H9 (cell line): ENCODE measurements at regions not wholly inside any gene's neighbourhood (a gene's known extent, or its start where the extent isn't known, plus 50 kb on each side); places are given as distances from the start of the nearest gene placed in this dataset.

Experiments
- DNase-seq: peaks from one replicate; pipeline ENCODE4 v3.0.0-alpha.2; 2017
- H2AFZ ChIP-seq: one replicate; pipeline ENCODE4 v1.6.1; 2013; ENCODE audit warnings: mild to moderate bottlenecking, low read length, control low read depth, moderate library complexity
- H2AK5ac ChIP-seq: 2 replicates; pipeline ENCODE4 v1.6.1; 2013; ENCODE audit warnings: low read length, control low read depth, mixed read lengths; ENCODE audit not compliant: insufficient read length
- H2BK120ac ChIP-seq: one replicate; pipeline ENCODE4 v1.6.1; 2013; ENCODE audit warnings: low read depth, mild to moderate bottlenecking, low read length, control low read depth, inconsistent platforms; ENCODE audit not compliant: poor library complexity, severe bottlenecking
- H2BK12ac ChIP-seq: 2 replicates; pipeline ENCODE4 v1.6.1; 2013; ENCODE audit warnings: low read length, control low read depth, mixed read lengths, low read depth; ENCODE audit not compliant: insufficient read length
- H2BK15ac ChIP-seq: 2 replicates; pipeline ENCODE4 v1.6.1; 2013; ENCODE audit warnings: low read depth, low read length, control low read depth
- H2BK20ac ChIP-seq: one replicate; pipeline ENCODE4 v1.6.1; 2013; ENCODE audit warnings: low read depth, mild to moderate bottlenecking, low read length, control low read depth, inconsistent platforms; ENCODE audit not compliant: poor library complexity, severe bottlenecking
- H2BK5ac ChIP-seq: 2 replicates; pipeline ENCODE4 v1.6.1; 2013; ENCODE audit warnings: low read length, control low read depth, mixed read lengths; ENCODE audit not compliant: insufficient read length
- H3K14ac ChIP-seq: 2 replicates; pipeline ENCODE4 v1.6.1; 2013; ENCODE audit warnings: low read length, control low read depth; ENCODE audit not compliant: insufficient read depth
- H3K18ac ChIP-seq: 2 replicates; pipeline ENCODE4 v1.6.1; 2013; ENCODE audit warnings: low read depth, mild to moderate bottlenecking, mixed read lengths, low read length, control low read depth; ENCODE audit not compliant: insufficient read length
- H3K23ac ChIP-seq: 2 replicates; pipeline ENCODE4 v1.6.1; 2013; ENCODE audit warnings: low read length, control low read depth, mixed read lengths, low read depth; ENCODE audit not compliant: insufficient read length
- H3K23me2 ChIP-seq: 2 replicates; pipeline ENCODE4 v1.6.1; 2013; ENCODE audit warnings: low read depth, mild to moderate bottlenecking, mixed read lengths, low read length, control low read depth; ENCODE audit not compliant: insufficient read length, poor library complexity, severe bottlenecking
- H3K27ac ChIP-seq: 2 replicates; pipeline ENCODE4 v1.5.1; 2013; ENCODE audit warnings: low read length, control low read depth, mixed read lengths, low read depth; ENCODE audit not compliant: insufficient read length
- H3K27me3 ChIP-seq: 2 replicates; pipeline ENCODE4 v1.6.1; 2013; ENCODE audit warnings: low read length, control low read depth, inconsistent platforms; ENCODE audit not compliant: insufficient read depth
- H3K4ac ChIP-seq: 2 replicates; pipeline ENCODE4 v1.6.1; 2013; ENCODE audit warnings: low read depth, mild to moderate bottlenecking, control low read depth, inconsistent platforms, low read length, moderate library complexity
- H3K4me1 ChIP-seq: 2 replicates; pipeline ENCODE4 v1.6.1; 2013; ENCODE audit warnings: low read length, control low read depth, inconsistent platforms; ENCODE audit not compliant: insufficient read depth
- H3K4me2 ChIP-seq: 2 replicates; pipeline ENCODE4 v1.6.1; 2013; ENCODE audit warnings: low read length, control low read depth, mixed read lengths; ENCODE audit not compliant: insufficient read length, insufficient read depth
- H3K56ac ChIP-seq: 2 replicates; pipeline ENCODE4 v1.6.1; 2013; ENCODE audit warnings: low read depth, mild to moderate bottlenecking, mixed read lengths, low read length, control low read depth; ENCODE audit not compliant: insufficient read length
- H3K79me1 ChIP-seq: 2 replicates; pipeline ENCODE4 v1.6.1; 2013; ENCODE audit warnings: low read depth, mild to moderate bottlenecking, moderate library complexity, low read length, control low read depth, inconsistent platforms; ENCODE audit not compliant: insufficient read depth, poor library complexity, severe bottlenecking
- H3K79me2 ChIP-seq: 2 replicates; pipeline ENCODE4 v1.6.1; 2013; ENCODE audit warnings: low read length, control low read depth, inconsistent platforms; ENCODE audit not compliant: insufficient read depth
- H3K9ac ChIP-seq: 2 replicates; pipeline ENCODE4 v1.6.1; 2013; ENCODE audit warnings: low read length, control low read depth, mixed read lengths; ENCODE audit not compliant: insufficient read length; ENCODE audit errors: extremely low read depth
- H3K9me3 ChIP-seq: one replicate; pipeline ENCODE4 v1.6.1; 2013; ENCODE audit warnings: low read depth, low read length, inconsistent platforms; ENCODE audit not compliant: control insufficient read depth
- H3T11ph ChIP-seq: one replicate; pipeline ENCODE4 v1.6.1; 2013; ENCODE audit warnings: mild to moderate bottlenecking, low read length, control low read depth, inconsistent platforms
- H4K20me1 ChIP-seq: one replicate; pipeline ENCODE4 v1.6.1; 2013; ENCODE audit not compliant: control insufficient read depth, insufficient read length, insufficient read depth
- H4K5ac ChIP-seq: 2 replicates; pipeline ENCODE4 v1.6.1; 2013; ENCODE audit warnings: low read depth, mild to moderate bottlenecking, mixed read lengths, low read length, control low read depth; ENCODE audit not compliant: insufficient read length
- H4K8ac ChIP-seq: replicated peaks from 2 replicates; pipeline ENCODE4 v1.6.1; 2013; ENCODE audit warnings: low read length, control low read depth, mixed read lengths, low read depth; ENCODE audit not compliant: insufficient read length
- H4K91ac ChIP-seq: 2 replicates; pipeline ENCODE4 v1.6.1; 2013; ENCODE audit warnings: low read depth, mild to moderate bottlenecking, moderate library complexity, mixed read lengths, low read length, control low read depth; ENCODE audit not compliant: insufficient read length
- H3K27ac Mint-ChIP-seq, 3 experiments: 2 replicates in 2 of 3; 3 replicates in 1 of 3; pipeline ENCODE4 v1.8.0; 2020 to 2021; ENCODE audit warnings: mixed read lengths in 3 of 3, mild to moderate bottlenecking in 1 of 3, moderate library complexity in 1 of 3
- H3K27me3 Mint-ChIP-seq: 2 replicates; pipeline ENCODE4 v1.8.0; 2021; ENCODE audit warnings: low read depth, mild to moderate bottlenecking, moderate library complexity, mixed read lengths
- H3K36me3 Mint-ChIP-seq, 3 experiments: 2 replicates in 2 of 3; 3 replicates in 1 of 3; pipeline ENCODE4 v1.8.0; 2020 to 2021; ENCODE audit warnings: low read depth in 3 of 3, mixed read lengths in 3 of 3; ENCODE audit not compliant: insufficient read depth in 1 of 3
- H3K4me1 Mint-ChIP-seq, 2 experiments: 2 replicates each; pipeline ENCODE4 v1.8.0; 2020; ENCODE audit warnings: mixed read lengths in 2 of 2
- H3K4me3 Mint-ChIP-seq, 2 experiments: 2 replicates in 1 of 2; 3 replicates in 1 of 2; pipeline ENCODE4 v1.8.0; 2020 to 2021; ENCODE audit warnings: mild to moderate bottlenecking in 2 of 2, mixed read lengths in 2 of 2, moderate library complexity in 1 of 2
- H3K9me3 Mint-ChIP-seq, 2 experiments: 2 replicates in 1 of 2; 3 replicates in 1 of 2; pipeline ENCODE4 v1.8.0; 2020; ENCODE audit warnings: mild to moderate bottlenecking in 2 of 2, mixed read lengths in 2 of 2, moderate library complexity in 1 of 2
- CTCF ChIP-seq: fragments of 200-600 bp; sonication (generic); conservative IDR thresholded peaks from 3 replicates; pipeline ENCODE4 v1.8.0; 2021; ENCODE audit warnings: antibody characterized with exemption, mild to moderate bottlenecking
- WGBS: extraction: QIAGEN DNeasy Blood & Tissue Kit; methylation state at CpG from one replicate; pipeline ENCODE4 v1.1.7; 2013; ENCODE audit warnings: missing lambda C conversion rate, low lambda C conversion rate, mixed read lengths; ENCODE audit not compliant: insufficient read length; ENCODE audit errors: extremely low coverage; 5-methylcytosine and 5-hydroxymethylcytosine counted together

DNA sequence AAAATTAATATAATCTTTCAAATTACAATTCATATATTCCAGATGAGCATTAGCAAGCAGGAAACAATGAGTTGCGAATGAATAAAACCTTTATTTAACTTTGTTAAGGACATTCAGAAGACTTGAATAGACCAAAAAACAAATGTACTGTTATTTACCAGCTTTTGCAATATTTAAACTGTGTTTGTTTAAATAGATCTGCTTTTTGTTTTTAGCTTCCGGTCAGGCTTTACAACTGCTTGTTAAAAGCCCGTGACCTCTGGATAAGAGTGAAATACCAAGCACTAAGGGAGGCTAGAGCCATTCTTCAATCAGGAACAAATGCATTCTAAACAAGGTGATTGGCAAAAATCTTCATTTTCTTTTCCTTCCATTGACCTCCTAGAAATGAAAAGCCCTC, 184.9 kb upstream of the GNAI1 start:
- no peak overlapping the region for H4K8ac ChIP-seq
- no peak overlapping the region for H2BK12ac ChIP-seq
- no peaks in the 10 kb centered on the region for H3K27me3 Mint-ChIP-seq
- no peak overlapping the region for H4K5ac ChIP-seq
- no peak overlapping the region for H3K18ac ChIP-seq
- no peak overlapping the region for H2AFZ ChIP-seq
- no peaks in the 10 kb centered on the region for H3K4me1 Mint-ChIP-seq
- no peak overlapping the region for H3K4me2 ChIP-seq
- no peak overlapping the region for H3K4ac ChIP-seq
- DNase-seq, result no peak
- H3K23me2 ChIP-seq, result no peaks in the 10 kb centered on the region
- H3K27ac Mint-ChIP-seq, result no peak overlapping the region
- no peaks in the 10 kb centered on the region for H3K4me1 ChIP-seq
- no peak overlapping the region for H4K91ac ChIP-seq
- no peaks in the 10 kb centered on the region for H3K27me3 ChIP-seq
- H3K27ac ChIP-seq, result no peak overlapping the region
- no peak overlapping the region for H3K9ac ChIP-seq
- H2AK5ac ChIP-seq, result no peak overlapping the region
- H3K23ac ChIP-seq, result no peak overlapping the region
- no peak overlapping the region for H2BK5ac ChIP-seq
- H2BK120ac ChIP-seq, result no peak overlapping the region
- H4K20me1 ChIP-seq, result no peaks in the 10 kb centered on the region
- peaks cover 6 to 15% (median 6%) of the 10 kb centered on the region in 3 experiments; a peak in 6 of 7 replicates for H3K36me3 Mint-ChIP-seq
- H3K79me1 ChIP-seq, result no peaks in the 10 kb centered on the region
- no peak overlapping the region for H3K14ac ChIP-seq
- peaks cover 10 to 14% of the 10 kb centered on the region in 2 experiments for H3K9me3 Mint-ChIP-seq
- no peak for TF ChIP-seq CTCF
- H3T11ph ChIP-seq, result no peak overlapping the region
- no peaks in the 10 kb centered on the region for H3K79me2 ChIP-seq
- H3K4me3 Mint-ChIP-seq, result no peak overlapping the region
- H3K56ac ChIP-seq, result no peak overlapping the region
- H3K9me3 ChIP-seq, result no peaks in the 10 kb centered on the region
- no CpG with 5 or more reads among the region's 3 CpGs for WGBS
- no peak overlapping the region for H2BK20ac ChIP-seq
- H2BK15ac ChIP-seq, result no peak overlapping the region
